Tibial artery (tissue), 4 donors: ENCODE measurements at regions not wholly inside any gene's neighbourhood (a gene's known extent, or its start where the extent isn't known, plus 50 kb on each side); places are given as distances from the start of the nearest gene placed in this dataset.

Source experiments
- DNase-seq, 2 donors: peaks; one replicate each; pipeline ENCODE4 v3.0.0-alpha.2; 2019
- H3K27ac ChIP-seq, 2 donors: fragments of 200-600 bp; sonication (generic) in 1 of 2; 1 replicate in 1 of 2; 2 replicates in 1 of 2; pipeline ENCODE4 v1.5.1; 2018 to 2019; ENCODE audit warnings: mild to moderate bottlenecking in 1 of 2
- H3K27me3 ChIP-seq, 2 donors: fragments of 200-600 bp; sonication (generic) in 1 of 2; one replicate each; pipeline versions ENCODE4 v1.5.1 to v1.6.0; 2016 to 2019
- H3K36me3 ChIP-seq, 3 donors: fragments of 200-600 bp; sonication (generic) in 2 of 3; one replicate each; pipeline ENCODE4 v1.5.1; 2016 to 2019; ENCODE audit warnings: mild to moderate bottlenecking in 2 of 3
- H3K4me1 ChIP-seq, 4 donors: fragments of 200-600 bp; sonication (generic) in 2 of 4; 1 replicate in 3 of 4; 2 replicates in 1 of 4; pipeline ENCODE4 v1.5.1; 2016 to 2019
- H3K4me3 ChIP-seq, 2 donors: fragments of 200-600 bp; sonication (generic) in 1 of 2; 1 replicate in 1 of 2; 2 replicates in 1 of 2; pipeline ENCODE4 v1.5.1; 2018 to 2019; ENCODE audit warnings: mild to moderate bottlenecking in 2 of 2
- H3K9me3 ChIP-seq, 3 donors: fragments of 200-600 bp; sonication (generic) in 1 of 3; one replicate each; pipeline ENCODE4 v1.5.1; 2016 to 2019
- CTCF ChIP-seq, 2 experiments: fragments of 200-600 bp in 1 of 2; fragments of 450-650 bp in 1 of 2; IDR thresholded peaks; one replicate each; pipeline ENCODE4 v1.5.1; 2017 to 2019; ENCODE audit warnings: antibody characterized with exemption in 2 of 2, mild to moderate bottlenecking in 1 of 2, moderate library complexity in 1 of 2
- intact Hi-C: fragments of 100-400 bp; cut with DNase I; formaldehyde crosslinking; loops from one replicate; pipeline ENCODE4 v1.15.0; 2023; ENCODE audit warnings: low total_unique reads

- intact Hi-C loops = no loop called here
- peaks cover 0 to 28% of the 10 kb centered on the region in 2 donors for H3K27me3 ChIP-seq
These were observed 375.2 kb downstream of the BRD1 start for GRCh38 chr22:49452362-49452946.

GRCh38 chr22:49451070-49451840 lies 376.4 kb downstream of the BRD1 start:
- Histone ChIP-seq H3K9me3 (no peaks in the 10 kb centered on the region), H3K27me3 (peaks cover 0 to 25% of the 10 kb centered on the region in 2 donors), H3K27ac (no peak overlapping the region), H3K4me1 (no peaks in the 10 kb centered on the region), H3K4me3 (no peak overlapping the region), H3K36me3 (no peaks in the 10 kb centered on the region)
- TF ChIP-seq CTCF (IDR thresholded peaks at IDR 0.05) = no peak
- peak in 1 of 2 donors; percentile 3 for DNase-seq
- intact Hi-C loops = no loop called here

More at GRCh38 chr22:49452362-49452946, 375.2 kb downstream of the BRD1 start:
- H3K4me1 ChIP-seq = no peaks in the 10 kb centered on the region
- H3K27ac ChIP-seq = no peak overlapping the region
- no peaks in the 10 kb centered on the region for H3K36me3 ChIP-seq
- DNase-seq = no peak
- no peak for TF ChIP-seq CTCF (IDR thresholded peaks at IDR 0.05)
- no peak overlapping the region for H3K4me3 ChIP-seq
- no peaks in the 10 kb centered on the region for H3K9me3 ChIP-seq

- peaks cover 0 to 25% of the 10 kb centered on the region in 2 donors for H3K27me3 ChIP-seq
- no peak overlapping the region for H3K27ac ChIP-seq
These were observed 377.2 kb downstream of the BRD1 start for GRCh38 chr22:49450498-49450897.

DNA sequence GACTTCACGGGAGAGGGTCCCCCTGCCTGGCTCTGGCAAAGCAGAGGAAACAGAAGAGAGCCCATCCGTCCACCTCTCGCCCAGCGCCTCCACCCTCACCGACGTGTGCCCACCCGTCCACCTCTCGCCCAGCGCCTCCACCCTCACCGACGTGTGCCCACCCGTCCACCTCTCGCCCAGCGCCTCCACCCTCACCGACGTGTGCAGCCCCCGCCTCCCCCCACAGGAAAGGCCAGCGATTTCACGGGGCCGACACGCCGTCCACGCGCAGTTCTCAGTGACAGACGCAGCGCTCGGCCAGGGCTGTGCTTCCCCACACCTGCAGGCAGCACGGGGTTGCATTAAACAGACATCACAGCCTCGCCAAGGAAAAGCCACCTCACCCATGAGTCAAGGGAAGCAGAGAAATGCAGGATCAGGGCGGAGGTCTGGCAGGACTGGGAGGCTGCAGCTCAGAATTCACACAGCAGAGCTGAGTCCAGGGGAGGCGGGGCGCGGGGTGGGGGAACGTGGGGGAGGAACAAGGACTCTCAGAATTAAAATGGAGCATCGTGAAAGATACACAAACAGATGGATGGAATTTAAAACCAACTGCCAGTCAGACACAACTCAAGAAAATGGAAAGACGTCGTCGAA lies 377.7 kb downstream of the BRD1 start:
- Histone ChIP-seq H3K4me1 (no peaks in the 10 kb centered on the region), H3K27ac (no peak overlapping the region), H3K9me3 (no peaks in the 10 kb centered on the region), H3K27me3 (peaks cover 0 to 25% of the 10 kb centered on the region in 2 donors), H3K36me3 (no peaks in the 10 kb centered on the region), H3K4me3 (no peak overlapping the region)
- intact Hi-C loops = no loop called here
- TF ChIP-seq CTCF (IDR thresholded peaks at IDR 0.05) = no peak
- peak in 1 of 2 donors; percentile 0 for DNase-seq

More at GRCh38 chr22:49450498-49450897, 377.2 kb downstream of the BRD1 start:
- Histone ChIP-seq H3K9me3 (no peaks in the 10 kb centered on the region), H3K4me1 (no peaks in the 10 kb centered on the region), H3K4me3 (no peak overlapping the region), H3K36me3 (no peaks in the 10 kb centered on the region)
- TF ChIP-seq CTCF (IDR thresholded peaks at IDR 0.05) = no peak
- DNase-seq = peak in 1 of 2 donors; percentile 8
- intact Hi-C loops = no loop called here

DNA sequence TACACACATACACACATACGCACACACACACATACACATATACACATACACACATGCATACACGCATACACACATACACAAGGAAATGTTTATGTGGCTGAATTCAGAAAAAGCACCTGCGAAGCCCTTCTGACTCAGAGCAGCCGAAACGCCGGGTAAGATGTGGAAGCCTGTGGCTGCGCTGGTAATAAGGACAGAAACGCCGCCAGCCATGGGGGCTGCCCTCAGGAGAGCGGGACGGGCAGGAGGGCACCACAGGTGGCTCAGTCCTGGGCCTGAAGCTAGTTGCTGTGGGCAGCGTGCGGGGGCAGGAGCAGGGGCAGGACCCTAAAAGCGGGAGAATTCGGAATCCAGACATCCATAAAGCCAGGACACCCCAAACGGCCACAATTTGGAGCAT lies 378.3 kb downstream of the BRD1 start:
- Histone ChIP-seq H3K4me3 (no peak overlapping the region), H3K36me3 (no peaks in the 10 kb centered on the region), H3K9me3 (no peaks in the 10 kb centered on the region), H3K27me3 (peaks cover 0 to 25% of the 10 kb centered on the region in 2 donors), H3K27ac (no peak overlapping the region), H3K4me1 (no peaks in the 10 kb centered on the region)
- intact Hi-C loops = no loop called here
- TF ChIP-seq CTCF (IDR thresholded peaks at IDR 0.05) = no peak
- peak in 1 of 2 donors; percentile 7 for DNase-seq
